HG02678 (cell line): ENCODE measurements at regions not wholly inside any gene's neighbourhood (a gene's known extent, or its start where the extent isn't known, plus 50 kb on each side); places are given as distances from the start of the nearest gene placed in this dataset.
"Not testable (repeated sequence)": the region's sequence is repeated elsewhere in the genome, so short reads cannot be mapped to it uniquely, and the experiment has no call there.

Experiments
- ATAC-seq: cut with Tn5 transposase; IDR thresholded peaks from one replicate; pipeline ENCODE4 v1.9.1; 2021; ENCODE audit warnings: mild to moderate bottlenecking, moderate library complexity; ENCODE audit not compliant: unreplicated experiment

GRCh38 chr13:42474954-42475353 lies 99.0 kb upstream of the TNFSF11 start:
- no peak for ATAC-seq

GRCh38 chr13:42477596-42478190 lies 96.3 kb upstream of the TNFSF11 start:
- no peak for ATAC-seq

GRCh38 chr13:42478531-42479156 lies 95.3 kb upstream of the TNFSF11 start:
- ATAC-seq = no peak

GRCh38 chr13:42484386-42484785 lies 89.6 kb upstream of the TNFSF11 start:
- ATAC-seq = no peak

- ATAC-seq = no peak
These were observed 88.7 kb upstream of the TNFSF11 start for GRCh38 chr13:42485272-42485671.

DNA sequence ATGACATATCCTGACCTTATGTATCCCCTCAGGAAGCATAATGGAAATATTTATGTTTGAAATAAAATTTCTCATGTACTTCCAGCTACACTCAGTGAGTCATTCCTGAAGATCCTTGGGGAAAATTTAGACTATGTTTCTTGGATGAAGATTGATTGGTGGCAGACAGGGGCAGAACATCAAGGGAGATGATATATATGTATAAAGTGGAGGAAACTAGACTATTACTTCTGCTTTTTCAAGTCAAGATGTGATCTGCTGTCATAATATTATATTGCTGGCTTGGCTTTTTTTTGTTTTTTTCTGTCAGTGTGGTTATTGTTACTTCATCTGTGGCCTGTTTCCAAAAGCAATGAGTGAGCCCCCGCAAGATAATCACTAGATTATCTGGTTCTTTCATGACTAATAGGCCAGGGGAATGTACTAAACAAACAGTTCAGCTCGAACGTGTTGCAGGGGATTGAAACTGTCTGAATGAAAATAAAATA lies 87.2 kb upstream of the TNFSF11 start:
- ATAC-seq = no peak

DNA sequence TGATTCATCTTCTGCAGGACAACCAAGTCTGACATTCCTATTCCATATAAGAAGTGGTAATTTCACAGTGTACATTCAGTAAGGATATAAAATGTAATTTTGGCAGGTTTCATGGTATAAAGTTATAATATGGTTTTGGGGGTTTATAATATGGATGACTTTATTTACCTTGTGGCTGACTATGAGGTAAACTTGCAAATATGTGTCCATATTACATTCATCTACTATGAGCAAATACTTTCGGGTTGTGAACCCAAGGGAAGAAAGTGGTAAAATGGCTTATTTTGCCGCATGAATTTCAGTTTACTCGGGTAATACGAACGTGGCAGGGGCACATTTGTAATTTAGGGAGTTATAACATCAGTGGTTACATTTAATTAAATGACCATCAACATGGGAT lies 86.7 kb upstream of the TNFSF11 start:
- ATAC-seq = no peak

GRCh38 chr13:42490676-42491075 lies 83.3 kb upstream of the TNFSF11 start:
- no peak for ATAC-seq

GRCh38 chr13:42492372-42492920 lies 81.5 kb upstream of the TNFSF11 start:
- no peak for ATAC-seq

DNA sequence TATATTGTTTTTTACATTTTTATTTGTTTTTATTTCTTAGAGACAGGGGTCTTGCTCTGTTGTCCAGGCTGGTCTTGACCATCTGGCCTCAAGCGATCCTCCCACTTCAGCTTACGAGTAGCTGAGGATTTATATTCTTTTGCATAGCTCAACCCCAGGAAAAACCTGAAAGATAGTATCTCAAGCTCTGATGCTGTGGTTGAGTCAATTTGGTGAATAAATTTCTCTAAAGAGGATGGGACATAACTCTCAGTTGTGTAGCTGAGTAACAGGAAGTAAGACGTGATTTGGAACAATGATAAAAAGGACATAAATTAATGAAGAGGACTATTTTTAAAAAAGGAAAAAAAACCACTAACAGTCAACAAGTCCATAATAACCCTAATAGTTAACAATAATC lies 79.8 kb upstream of the TNFSF11 start:
- ATAC-seq = no peak

- no peak for ATAC-seq
These were observed 78.7 kb upstream of the TNFSF11 start for GRCh38 chr13:42495255-42495654.

DNA sequence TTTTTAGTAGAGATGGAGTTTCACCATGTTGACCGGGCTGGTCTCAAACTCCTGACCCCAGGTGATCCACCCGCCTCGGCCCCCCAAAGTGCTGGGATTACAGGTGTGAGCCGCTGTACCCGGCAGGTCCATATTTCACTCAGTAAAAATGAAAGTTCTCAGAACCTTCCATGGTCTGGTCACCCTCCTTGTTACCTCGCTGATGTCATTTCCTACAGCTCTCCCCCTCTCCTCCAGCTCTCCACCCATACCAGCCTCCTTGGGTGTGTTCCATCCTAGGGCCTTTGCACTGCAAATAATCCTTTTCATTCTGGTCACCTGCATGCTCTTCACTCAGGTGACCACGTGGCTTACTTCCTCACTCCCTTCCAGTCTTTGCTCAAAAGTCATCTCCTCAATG lies 78.2 kb upstream of the TNFSF11 start:
- no peak for ATAC-seq

- ATAC-seq = not testable (repeated sequence)
These were observed 76.9 kb upstream of the TNFSF11 start for GRCh38 chr13:42496926-42497554.

GRCh38 chr13:42497798-42498197 lies 76.2 kb upstream of the TNFSF11 start:
- ATAC-seq = peak; percentile 87

DNA sequence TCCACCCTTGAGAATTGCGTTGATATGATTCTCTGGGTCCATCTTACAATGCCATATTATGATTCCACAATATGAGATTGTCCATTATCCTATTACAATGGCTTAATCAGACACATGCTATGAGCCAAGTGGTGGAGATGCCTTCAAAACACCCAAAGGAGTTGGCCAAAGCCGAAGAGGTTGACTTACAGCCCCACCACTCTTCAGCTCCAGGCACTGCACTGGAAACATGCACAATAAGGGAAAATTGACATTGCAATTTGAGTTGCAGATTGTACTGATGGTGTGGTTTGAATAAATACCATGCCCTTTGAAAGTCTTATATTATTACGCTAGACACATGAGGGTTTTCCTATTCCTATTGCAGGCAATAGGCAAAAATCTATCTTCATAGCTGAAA lies 75.4 kb upstream of the TNFSF11 start:
- ATAC-seq = no peak
